HEK293 (cell line): ENCODE measurements at regions not wholly inside any gene's neighbourhood (a gene's known extent, or its start where the extent isn't known, plus 50 kb on each side); places are given as distances from the start of the nearest gene placed in this dataset.

Experiments
- ATF2 ChIP-seq: fragments of 450-650 bp; formaldehyde crosslinking; IDR thresholded peaks from 2 replicates; pipeline ENCODE4 v1.5.1; 2016; ENCODE audit warnings: missing biosample characterization, missing genetic modification characterization, low read depth
- BCL6B ChIP-seq: fragments of 450-650 bp; formaldehyde crosslinking; IDR thresholded peaks from 2 replicates; pipeline ENCODE4 v1.5.1; 2017; ENCODE audit warnings: missing biosample characterization, missing genetic modification characterization
- CTCF ChIP-seq: fragments of 450-650 bp; formaldehyde crosslinking; IDR thresholded peaks from 2 replicates; pipeline ENCODE4 v1.5.1; 2016; ENCODE audit warnings: missing biosample characterization, missing genetic modification characterization
- GLIS2 ChIP-seq: fragments of 450-650 bp; formaldehyde crosslinking; IDR thresholded peaks from 2 replicates; pipeline ENCODE4 v1.5.1; 2016; ENCODE audit warnings: missing biosample characterization, missing genetic modification characterization
- MEIS1 ChIP-seq: sonication (generic); formaldehyde crosslinking; IDR thresholded peaks from 2 replicates; pipeline ENCODE4 v1.8.1; 2022; ENCODE audit warnings: missing genetic modification reagents, mild to moderate bottlenecking, borderline replicate concordance
- PRDM4 ChIP-seq: fragments of 450-650 bp; formaldehyde crosslinking; IDR thresholded peaks from 2 replicates; pipeline ENCODE4 v1.5.1; 2017; ENCODE audit warnings: missing biosample characterization, missing genetic modification characterization
- REST ChIP-seq: fragments of 450-650 bp; formaldehyde crosslinking; IDR thresholded peaks from 2 replicates; pipeline ENCODE4 v1.5.1; 2016; ENCODE audit warnings: missing biosample characterization, missing genetic modification characterization
- TCF7L2 ChIP-seq: IDR thresholded peaks from 2 replicates; pipeline ENCODE4 v1.6.1; 2011; ENCODE audit warnings: low read depth, mild to moderate bottlenecking, inconsistent platforms, low read length, moderate library complexity, borderline replicate concordance
- ZBTB21 ChIP-seq: fragments of 450-650 bp; formaldehyde crosslinking; IDR thresholded peaks from 2 replicates; pipeline ENCODE4 v1.5.1; 2017; ENCODE audit warnings: missing biosample characterization, missing genetic modification characterization
- ZIC2 ChIP-seq: fragments of 450-650 bp; formaldehyde crosslinking; IDR thresholded peaks from 2 replicates; pipeline ENCODE4 v1.5.1; 2016; ENCODE audit warnings: missing biosample characterization, missing genetic modification characterization
- ZNF239 ChIP-seq: fragments of 450-650 bp; formaldehyde crosslinking; IDR thresholded peaks from 2 replicates; pipeline ENCODE4 v1.5.1; 2016; ENCODE audit warnings: missing biosample characterization, missing genetic modification characterization
- ZNF248 ChIP-seq: fragments of 450-650 bp; formaldehyde crosslinking; IDR thresholded peaks from 2 replicates; pipeline ENCODE4 v1.5.1; 2017; ENCODE audit warnings: missing biosample characterization, missing genetic modification characterization
- ZNF274 ChIP-seq, 2 experiments: fragments of 200-500 bp in 1 of 2; fragments of 450-650 bp in 1 of 2; sonication (Bioruptor generic) in 1 of 2; formaldehyde crosslinking in 1 of 2; IDR thresholded peaks; 2 replicates each; pipeline versions ENCODE4 v1.5.1 to v1.6.1; 2014 to 2016; ENCODE audit warnings: borderline replicate concordance in 1 of 2, inconsistent platforms in 1 of 2, low read length in 1 of 2, missing biosample characterization in 1 of 2, missing genetic modification characterization in 1 of 2
- ZNF423 ChIP-seq: fragments of 450-650 bp; formaldehyde crosslinking; IDR thresholded peaks from 2 replicates; pipeline ENCODE4 v1.5.1; 2016; ENCODE audit warnings: missing biosample characterization, missing genetic modification characterization

GRCh38 chr16:49056546-49056945, 225.1 kb downstream of the CBLN1 start:
- TF ChIP-seq BCL6B (tag by site-specific recombination) = no peak
- TF ChIP-seq CTCF = no peak
- no peak for TF ChIP-seq ZNF423 (tag by site-specific recombination)
- TF ChIP-seq ZBTB21 (tag by site-specific recombination) = no peak
- TF ChIP-seq ATF2 (tag by site-specific recombination) = no peak
- no peak for TF ChIP-seq ZIC2 (tag by site-specific recombination)
- TF ChIP-seq MEIS1 (CRISPR knock-in tag) = no peak
- no peak for TF ChIP-seq ZNF274 (IDR thresholded peaks at IDR 0.05; ENCODE audit: low read length)
- TF ChIP-seq ZNF274 (tag by site-specific recombination; IDR thresholded peaks at IDR 0.05; ENCODE audit: borderline replicate concordance) = no peak
- no peak for TF ChIP-seq PRDM4 (tag by site-specific recombination)
- TF ChIP-seq ZNF248 (tag by site-specific recombination) = no peak
- no peak for TF ChIP-seq ZNF239
- TF ChIP-seq REST = no peak
- TF ChIP-seq TCF7L2 = no peak
- no peak for TF ChIP-seq GLIS2
